ENCODE measurements at regions not wholly inside any gene's neighbourhood (a gene's known extent, or its start where the extent isn't known, plus 50 kb on each side); places are given as distances from the start of the nearest gene placed in this dataset.

DNA sequence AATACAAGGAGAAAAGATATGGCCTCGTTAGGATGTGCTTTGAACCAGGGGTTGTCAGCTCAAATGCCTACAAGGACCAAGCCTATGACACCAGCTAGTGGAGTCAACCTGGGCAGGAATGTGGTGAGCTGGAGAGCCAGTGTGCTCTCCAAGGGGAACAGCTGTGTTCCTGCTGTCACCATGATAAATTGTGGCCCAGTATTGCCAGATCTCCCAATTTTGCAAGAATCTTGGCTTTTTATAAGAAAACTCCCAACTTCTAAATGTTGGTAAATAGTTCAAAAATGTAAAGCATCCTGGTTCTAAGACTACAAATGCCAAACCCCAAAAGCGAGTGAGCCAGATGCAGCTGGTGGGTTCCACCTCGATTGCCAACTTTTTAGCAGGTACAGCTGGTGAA lies 391.1 kb downstream of the PLPP3 start:
- Histone ChIP-seq H3K36me3 (ENCODE audit: control insufficient read depth, insufficient read depth, low read length) (no peaks in the 10 kb centered on the region), H3K9ac (ENCODE audit: insufficient read depth, low read length) (no peak overlapping the region), H3K9me3 (ENCODE audit: control insufficient read depth, insufficient read depth, low read depth, low read length) (no peaks in the 10 kb centered on the region), H3K4me3 (replicated peaks in 1 of 4; ENCODE audit: control extremely low read depth in 1 of 4, insufficient read depth in 1 of 4, low read depth in 3 of 4, low read length in 4 of 4) (no peak overlapping the region), H4K20me1 (ENCODE audit: control insufficient read depth, extremely low read depth, insufficient read depth, low read length) (no peaks in the 10 kb centered on the region), H3K27me3 (ENCODE audit: control insufficient read depth, insufficient read depth, low read length) (no peaks in the 10 kb centered on the region), H2AFZ (ENCODE audit: low read length) (no peak overlapping the region), H3K4me2 (ENCODE audit: extremely low read depth, insufficient read depth, low read length) (no peak overlapping the region), H3K27ac (ENCODE audit: insufficient read depth, low read length) (no peak overlapping the region), H3K4me1 (ENCODE audit: control insufficient read depth, extremely low read depth, insufficient read depth, low read length) (no peaks in the 10 kb centered on the region), H3K79me2 (ENCODE audit: control insufficient read depth, insufficient read depth, low read length) (no peaks in the 10 kb centered on the region)
- no peak for DNase-seq (ENCODE audit: low read depth in 2 of 2)
- no peak for TF ChIP-seq EZH2 (IDR thresholded peaks at IDR 0.05; ENCODE audit: low read length, missing control alignments)
- TF ChIP-seq, protein P1, sequence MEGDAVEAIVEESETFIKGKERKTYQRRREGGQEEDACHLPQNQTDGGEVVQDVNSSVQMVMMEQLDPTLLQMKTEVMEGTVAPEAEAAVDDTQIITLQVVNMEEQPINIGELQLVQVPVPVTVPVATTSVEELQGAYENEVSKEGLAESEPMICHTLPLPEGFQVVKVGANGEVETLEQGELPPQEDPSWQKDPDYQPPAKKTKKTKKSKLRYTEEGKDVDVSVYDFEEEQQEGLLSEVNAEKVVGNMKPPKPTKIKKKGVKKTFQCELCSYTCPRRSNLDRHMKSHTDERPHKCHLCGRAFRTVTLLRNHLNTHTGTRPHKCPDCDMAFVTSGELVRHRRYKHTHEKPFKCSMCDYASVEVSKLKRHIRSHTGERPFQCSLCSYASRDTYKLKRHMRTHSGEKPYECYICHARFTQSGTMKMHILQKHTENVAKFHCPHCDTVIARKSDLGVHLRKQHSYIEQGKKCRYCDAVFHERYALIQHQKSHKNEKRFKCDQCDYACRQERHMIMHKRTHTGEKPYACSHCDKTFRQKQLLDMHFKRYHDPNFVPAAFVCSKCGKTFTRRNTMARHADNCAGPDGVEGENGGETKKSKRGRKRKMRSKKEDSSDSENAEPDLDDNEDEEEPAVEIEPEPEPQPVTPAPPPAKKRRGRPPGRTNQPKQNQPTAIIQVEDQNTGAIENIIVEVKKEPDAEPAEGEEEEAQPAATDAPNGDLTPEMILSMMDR (conservative IDR thresholded peaks at IDR 0.05 in 1 of 2, IDR thresholded peaks at IDR 0.05 in 1 of 2; ENCODE audit: low read depth in 1 of 2, low read length in 2 of 2), result no peak

DNA sequence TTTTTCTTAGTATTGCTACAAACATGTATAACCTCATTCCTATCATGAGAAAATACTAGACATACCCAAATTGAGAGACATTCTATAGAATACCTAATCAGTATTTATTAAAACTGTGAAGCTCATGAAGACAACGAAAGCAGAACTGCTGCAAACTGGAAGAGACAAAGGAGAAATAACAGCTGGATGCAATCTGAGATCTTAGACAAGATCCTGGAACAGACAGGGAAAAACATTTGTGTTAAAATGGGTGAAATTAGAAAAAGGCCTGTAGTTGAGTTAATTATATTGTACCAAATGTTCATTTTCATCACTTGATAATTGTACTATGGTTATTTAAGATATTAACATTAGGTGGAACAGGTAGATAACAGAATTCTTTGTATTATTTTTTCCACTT lies 392.0 kb downstream of the PLPP3 start:
- Histone ChIP-seq H3K79me2 (ENCODE audit: control insufficient read depth, insufficient read depth, low read length) (no peaks in the 10 kb centered on the region), H3K4me2 (ENCODE audit: extremely low read depth, insufficient read depth, low read length) (no peak overlapping the region), H3K36me3 (ENCODE audit: control insufficient read depth, insufficient read depth, low read length) (no peaks in the 10 kb centered on the region), H3K27ac (ENCODE audit: insufficient read depth, low read length) (no peak overlapping the region), H3K9ac (ENCODE audit: insufficient read depth, low read length) (no peak overlapping the region), H2AFZ (ENCODE audit: low read length) (no peak overlapping the region), H3K9me3 (ENCODE audit: control insufficient read depth, insufficient read depth, low read depth, low read length) (no peaks in the 10 kb centered on the region), H3K4me3 (replicated peaks in 1 of 4; ENCODE audit: control extremely low read depth in 1 of 4, insufficient read depth in 1 of 4, low read depth in 3 of 4, low read length in 4 of 4) (no peak overlapping the region), H4K20me1 (ENCODE audit: control insufficient read depth, extremely low read depth, insufficient read depth, low read length) (no peaks in the 10 kb centered on the region), H3K27me3 (ENCODE audit: control insufficient read depth, insufficient read depth, low read length) (no peaks in the 10 kb centered on the region), H3K4me1 (ENCODE audit: control insufficient read depth, extremely low read depth, insufficient read depth, low read length) (no peaks in the 10 kb centered on the region)
- DNase-seq (ENCODE audit: low read depth in 2 of 2), result peak in 1 of 2 donors; percentile 43
- no peak for TF ChIP-seq EZH2 (IDR thresholded peaks at IDR 0.05; ENCODE audit: low read length, missing control alignments)
- TF ChIP-seq, protein P1 (conservative IDR thresholded peaks at IDR 0.05 in 1 of 2, IDR thresholded peaks at IDR 0.05 in 1 of 2; ENCODE audit: low read depth in 1 of 2, low read length in 2 of 2), result no peak

DNA sequence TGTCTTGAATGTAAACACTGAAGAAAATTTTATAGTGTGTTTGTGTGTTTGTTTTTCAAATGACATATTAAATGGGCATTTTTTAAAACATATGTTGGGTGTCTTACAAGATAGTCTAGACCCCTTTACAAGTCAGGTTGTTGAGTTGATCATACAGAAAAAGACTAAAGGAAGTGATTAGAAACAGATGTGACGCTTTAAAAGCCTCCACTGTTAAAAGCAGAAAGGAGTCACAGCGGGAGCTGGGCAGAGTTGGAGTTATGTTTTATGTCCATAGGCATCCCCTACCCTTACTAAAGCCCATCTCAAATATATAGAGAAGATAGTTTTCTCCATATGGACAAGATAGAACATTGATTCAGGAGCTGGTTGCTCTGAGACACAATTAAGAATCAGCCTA lies 393.9 kb downstream of the PLPP3 start:
- TF ChIP-seq, protein P1 (conservative IDR thresholded peaks at IDR 0.05 in 1 of 2, IDR thresholded peaks at IDR 0.05 in 1 of 2; ENCODE audit: low read depth in 1 of 2, low read length in 2 of 2), result no peak
- no peak for TF ChIP-seq EZH2 (IDR thresholded peaks at IDR 0.05; ENCODE audit: low read length, missing control alignments)
- H3K79me2 ChIP-seq (ENCODE audit: control insufficient read depth, insufficient read depth, low read length), result no peaks in the 10 kb centered on the region
- no peaks in the 10 kb centered on the region for H3K36me3 ChIP-seq (ENCODE audit: control insufficient read depth, insufficient read depth, low read length)
- H3K9ac ChIP-seq (ENCODE audit: insufficient read depth, low read length), result no peak overlapping the region
- H3K27me3 ChIP-seq (ENCODE audit: control insufficient read depth, insufficient read depth, low read length), result no peaks in the 10 kb centered on the region
- H3K4me3 ChIP-seq (replicated peaks in 1 of 4; ENCODE audit: control extremely low read depth in 1 of 4, insufficient read depth in 1 of 4, low read depth in 3 of 4, low read length in 4 of 4), result no peak overlapping the region
- H3K4me1 ChIP-seq (ENCODE audit: control insufficient read depth, extremely low read depth, insufficient read depth, low read length), result no peaks in the 10 kb centered on the region
- H4K20me1 ChIP-seq (ENCODE audit: control insufficient read depth, extremely low read depth, insufficient read depth, low read length), result no peaks in the 10 kb centered on the region
- no peaks in the 10 kb centered on the region for H3K9me3 ChIP-seq (ENCODE audit: control insufficient read depth, insufficient read depth, low read depth, low read length)
- no peak overlapping the region for H2AFZ ChIP-seq (ENCODE audit: low read length)
- no peak overlapping the region for H3K27ac ChIP-seq (ENCODE audit: insufficient read depth, low read length)
- DNase-seq (ENCODE audit: low read depth in 2 of 2), result no peak
- H3K4me2 ChIP-seq (ENCODE audit: extremely low read depth, insufficient read depth, low read length), result no peak overlapping the region
